ENCODE measurements at regions not wholly inside any gene's neighbourhood (a gene's known extent, or its start where the extent isn't known, plus 50 kb on each side); places are given as distances from the start of the nearest gene placed in this dataset.
"Not testable (repeated sequence)": the region's sequence is repeated elsewhere in the genome, so short reads cannot be mapped to it uniquely, and the experiment has no call there.

- TF ChIP-seq POLR2A (IDR thresholded peaks at IDR 0.05; ENCODE audit: low read length); CTCF (IDR thresholded peaks at IDR 0.05); E2F6 (IDR thresholded peaks at IDR 0.05; ENCODE audit: borderline replicate concordance, low read depth); MAX (IDR thresholded peaks at IDR 0.05); FOSL2 (IDR thresholded peaks at IDR 0.05); FOSL2 (CRISPR knock-in tag; IDR thresholded peaks at IDR 0.05); EP300 (IDR thresholded peaks at IDR 0.05); BCL3 (IDR thresholded peaks at IDR 0.05); RAD21 (conservative IDR thresholded peaks at IDR 0.05 in 1 of 2, IDR thresholded peaks at IDR 0.05 in 1 of 2); JUNB (IDR thresholded peaks at IDR 0.05); ZC3H11A (IDR thresholded peaks at IDR 0.05); RNF2 (IDR thresholded peaks at IDR 0.05; ENCODE audit: borderline replicate concordance, low read depth); ZSCAN20 (CRISPR knock-in tag; IDR thresholded peaks at IDR 0.05): not testable (repeated sequence)
These were observed 116.2 kb downstream of the VGLL3 start for GRCh38 chr3:86874790-86875189.

All from A549 (cell line).